ENCODE measurements at regions not wholly inside any gene's neighbourhood (a gene's known extent, or its start where the extent isn't known, plus 50 kb on each side); places are given as distances from the start of the nearest gene placed in this dataset.

GRCh38 chr12:66804563-66804974 lies 125.7 kb upstream of the GRIP1 start:
- DNase-seq (no peak), ATAC-seq (ENCODE audit: insufficient read depth, low read depth) (no peak)
- Histone ChIP-seq H4K20me1 (ENCODE audit: insufficient read depth, low read length) (no peaks in the 10 kb centered on the region), H3K9me3 (ENCODE audit: insufficient read depth, low read length, severe bottlenecking) (no peaks in the 10 kb centered on the region), H3K79me2 (ENCODE audit: insufficient read depth, low read length) (no peaks in the 10 kb centered on the region), H3K27ac (ENCODE audit: low read length) (no peak overlapping the region), H3K27me3 (ENCODE audit: insufficient read depth, low read length, poor library complexity) (peaks cover 4% of the 10 kb centered on the region), H3K4me1 (ENCODE audit: insufficient read depth, low read length) (no peaks in the 10 kb centered on the region), H3K9ac (ENCODE audit: low read depth, low read length) (no peak overlapping the region), H2AFZ (ENCODE audit: low read depth, low read length) (no peak overlapping the region), H3K4me2 (ENCODE audit: insufficient read depth, low read length) (no peak overlapping the region), H3K36me3 (ENCODE audit: insufficient read depth, low read length) (no peaks in the 10 kb centered on the region), H3K4me3 (ENCODE audit: low read depth in 1 of 2, low read length in 2 of 2) (no peak overlapping the region)
- no peak for TF ChIP-seq EZH2 (IDR thresholded peaks at IDR 0.05; ENCODE audit: borderline replicate concordance, low read depth, low read length, severe bottlenecking)
- TF ChIP-seq, protein P1, sequence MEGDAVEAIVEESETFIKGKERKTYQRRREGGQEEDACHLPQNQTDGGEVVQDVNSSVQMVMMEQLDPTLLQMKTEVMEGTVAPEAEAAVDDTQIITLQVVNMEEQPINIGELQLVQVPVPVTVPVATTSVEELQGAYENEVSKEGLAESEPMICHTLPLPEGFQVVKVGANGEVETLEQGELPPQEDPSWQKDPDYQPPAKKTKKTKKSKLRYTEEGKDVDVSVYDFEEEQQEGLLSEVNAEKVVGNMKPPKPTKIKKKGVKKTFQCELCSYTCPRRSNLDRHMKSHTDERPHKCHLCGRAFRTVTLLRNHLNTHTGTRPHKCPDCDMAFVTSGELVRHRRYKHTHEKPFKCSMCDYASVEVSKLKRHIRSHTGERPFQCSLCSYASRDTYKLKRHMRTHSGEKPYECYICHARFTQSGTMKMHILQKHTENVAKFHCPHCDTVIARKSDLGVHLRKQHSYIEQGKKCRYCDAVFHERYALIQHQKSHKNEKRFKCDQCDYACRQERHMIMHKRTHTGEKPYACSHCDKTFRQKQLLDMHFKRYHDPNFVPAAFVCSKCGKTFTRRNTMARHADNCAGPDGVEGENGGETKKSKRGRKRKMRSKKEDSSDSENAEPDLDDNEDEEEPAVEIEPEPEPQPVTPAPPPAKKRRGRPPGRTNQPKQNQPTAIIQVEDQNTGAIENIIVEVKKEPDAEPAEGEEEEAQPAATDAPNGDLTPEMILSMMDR (IDR thresholded peaks at IDR 0.05; ENCODE audit: borderline replicate concordance, extremely low read depth, low read length, poor library complexity, severe bottlenecking): no peak

- no peaks in the 10 kb centered on the region for H3K79me2 ChIP-seq (ENCODE audit: insufficient read depth, low read length)
- H3K4me2 ChIP-seq (ENCODE audit: insufficient read depth, low read length): no peak overlapping the region
- DNase-seq (no peak), ATAC-seq (ENCODE audit: insufficient read depth, low read depth) (no peak)
- H3K27me3 ChIP-seq (ENCODE audit: insufficient read depth, low read length, poor library complexity): no peaks in the 10 kb centered on the region
- H3K9me3 ChIP-seq (ENCODE audit: insufficient read depth, low read length, severe bottlenecking): no peaks in the 10 kb centered on the region
- H3K4me3 ChIP-seq (ENCODE audit: low read depth in 1 of 2, low read length in 2 of 2): no peak overlapping the region
- no peaks in the 10 kb centered on the region for H4K20me1 ChIP-seq (ENCODE audit: insufficient read depth, low read length)
- no peak overlapping the region for H3K9ac ChIP-seq (ENCODE audit: low read depth, low read length)
- no peaks in the 10 kb centered on the region for H3K4me1 ChIP-seq (ENCODE audit: insufficient read depth, low read length)
- H3K27ac ChIP-seq (ENCODE audit: low read length): no peak overlapping the region
- H3K36me3 ChIP-seq (ENCODE audit: insufficient read depth, low read length): no peaks in the 10 kb centered on the region
- no peak overlapping the region for H2AFZ ChIP-seq (ENCODE audit: low read depth, low read length)
- TF ChIP-seq, protein P1 (IDR thresholded peaks at IDR 0.05; ENCODE audit: borderline replicate concordance, extremely low read depth, low read length, poor library complexity, severe bottlenecking): no peak
- no peak for TF ChIP-seq EZH2 (IDR thresholded peaks at IDR 0.05; ENCODE audit: borderline replicate concordance, low read depth, low read length, severe bottlenecking)
Observed at GRCh38 chr12:66808606-66809005, 129.7 kb upstream of the GRIP1 start.

- no peak for DNase-seq
- Histone ChIP-seq H3K79me2 (ENCODE audit: insufficient read depth, low read length) (no peaks in the 10 kb centered on the region), H3K27me3 (ENCODE audit: insufficient read depth, low read length, poor library complexity) (no peaks in the 10 kb centered on the region), H3K36me3 (ENCODE audit: insufficient read depth, low read length) (no peaks in the 10 kb centered on the region), H3K9ac (ENCODE audit: low read depth, low read length) (no peak overlapping the region), H4K20me1 (ENCODE audit: insufficient read depth, low read length) (no peaks in the 10 kb centered on the region), H3K27ac (ENCODE audit: low read length) (no peak overlapping the region), H3K4me1 (ENCODE audit: insufficient read depth, low read length) (no peaks in the 10 kb centered on the region), H2AFZ (ENCODE audit: low read depth, low read length) (no peak overlapping the region), H3K9me3 (ENCODE audit: insufficient read depth, low read length, severe bottlenecking) (no peaks in the 10 kb centered on the region), H3K4me3 (ENCODE audit: low read depth in 1 of 2, low read length in 2 of 2) (no peak overlapping the region), H3K4me2 (ENCODE audit: insufficient read depth, low read length) (no peak overlapping the region)
- TF ChIP-seq, protein P1 (IDR thresholded peaks at IDR 0.05; ENCODE audit: borderline replicate concordance, extremely low read depth, low read length, poor library complexity, severe bottlenecking): no peak
- no peak for TF ChIP-seq EZH2 (IDR thresholded peaks at IDR 0.05; ENCODE audit: borderline replicate concordance, low read depth, low read length, severe bottlenecking)
- ATAC-seq (ENCODE audit: insufficient read depth, low read depth): no peak
Observed at GRCh38 chr12:66813137-66813892, 134.4 kb upstream of the GRIP1 start.
